NCI-H82 treated with DMSO at 0.1 percent for 48 hours (cell line): ENCODE measurements at regions not wholly inside any gene's neighbourhood (a gene's known extent, or its start where the extent isn't known, plus 50 kb on each side); places are given as distances from the start of the nearest gene placed in this dataset.
A peak's percentile ranks its signal among the peaks of the same experiment; 100 is the strongest.
"Not testable (repeated sequence)": the region's sequence is repeated elsewhere in the genome, so short reads cannot be mapped to it uniquely, and the experiment has no call there.

Experiments used
- DNase-seq: peaks from one replicate; lab custom pipeline; 2025; ENCODE audit not compliant: unreplicated experiment; lab: John Stamatoyannopoulos, UW

DNA sequence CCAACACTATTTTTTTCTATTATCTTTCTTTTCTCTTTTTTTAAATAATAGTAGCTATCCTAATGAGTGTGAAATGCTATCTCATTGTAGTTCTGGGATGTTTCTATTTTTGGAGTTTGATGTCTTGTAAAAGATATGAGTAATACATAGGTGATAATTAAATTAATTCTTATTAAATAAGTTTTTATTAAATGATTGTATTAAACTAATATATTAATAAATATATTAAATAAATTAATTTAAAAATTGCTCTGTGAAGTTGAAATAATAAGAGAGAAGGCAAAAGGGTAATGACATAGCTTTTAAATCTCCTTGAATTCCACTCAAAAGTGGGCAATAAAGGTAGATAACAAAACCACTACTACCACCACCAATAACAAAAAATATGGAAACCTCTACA is 230.2 kb upstream of the SSTR1 start:
- DNase-seq, result no peak

DNA sequence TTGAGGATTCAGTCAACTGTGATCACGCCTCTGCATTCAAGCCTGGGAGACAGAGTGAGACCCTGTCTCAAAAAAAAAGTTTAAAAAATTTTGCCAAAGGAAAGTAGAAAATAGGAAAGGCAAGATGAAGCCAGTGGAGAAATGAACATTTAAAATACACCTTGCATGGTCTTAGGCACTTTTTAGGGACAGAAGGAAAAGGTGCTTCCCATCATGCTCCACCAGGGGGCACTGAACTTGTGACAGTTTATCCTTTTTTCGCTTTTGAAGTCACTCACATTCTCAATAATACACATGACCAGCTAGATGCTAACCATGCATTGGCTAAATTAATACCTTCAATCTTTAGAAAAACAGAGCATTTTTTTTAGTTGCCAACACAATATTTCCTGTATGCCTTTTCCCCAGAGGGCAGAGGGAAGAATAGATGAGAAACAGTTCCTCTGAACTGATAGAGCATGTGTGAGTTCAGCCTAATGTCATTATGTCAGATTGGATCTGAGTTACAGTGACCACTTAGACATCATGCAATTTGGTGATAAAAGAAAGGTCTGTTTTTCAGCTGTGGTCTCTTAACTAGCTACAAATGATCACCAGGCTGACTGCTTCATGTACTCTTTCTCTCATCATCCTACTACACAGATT is 221.8 kb upstream of the SSTR1 start:
- DNase-seq, result peak; percentile 39

DNA sequence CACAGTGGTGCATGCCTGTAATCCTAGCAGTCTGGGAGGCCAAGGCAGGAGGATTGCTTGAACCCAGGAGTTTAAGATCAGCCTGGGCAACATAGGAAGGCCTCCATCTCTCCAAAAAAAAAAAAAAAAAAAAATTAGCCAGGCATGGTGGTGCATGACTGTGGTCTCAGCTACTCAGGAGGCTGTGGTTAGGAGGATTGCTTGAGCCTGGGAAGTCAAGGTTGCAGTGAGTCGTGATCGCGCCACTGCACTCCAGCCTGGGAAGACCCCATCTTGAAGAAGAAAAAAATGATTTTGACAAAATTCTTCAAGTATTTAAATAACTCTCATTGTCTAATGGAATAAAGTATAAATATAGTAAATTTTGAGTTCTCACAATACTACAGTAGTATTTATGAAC is 219.2 kb upstream of the SSTR1 start:
- DNase-seq, result no peak

DNA sequence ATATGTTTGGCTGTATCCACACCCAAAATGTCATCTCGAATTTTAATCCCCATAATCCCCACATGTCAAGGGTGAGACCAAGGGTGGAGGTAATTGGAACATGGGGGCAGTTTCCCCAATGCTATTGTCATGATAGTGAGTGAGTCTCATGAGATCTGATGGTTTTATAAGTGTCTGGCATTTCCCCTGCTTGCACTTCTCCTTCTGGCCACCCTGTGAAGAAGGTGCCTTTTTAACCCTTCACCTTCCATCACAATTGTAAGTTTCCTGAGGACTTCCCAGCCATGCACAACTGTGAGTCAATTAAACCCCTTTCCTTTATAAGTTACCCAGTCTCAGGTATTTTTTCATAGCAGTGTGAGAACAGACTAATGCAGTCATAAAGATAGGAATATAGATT is 216.7 kb upstream of the SSTR1 start:
- DNase-seq, result no peak

DNA sequence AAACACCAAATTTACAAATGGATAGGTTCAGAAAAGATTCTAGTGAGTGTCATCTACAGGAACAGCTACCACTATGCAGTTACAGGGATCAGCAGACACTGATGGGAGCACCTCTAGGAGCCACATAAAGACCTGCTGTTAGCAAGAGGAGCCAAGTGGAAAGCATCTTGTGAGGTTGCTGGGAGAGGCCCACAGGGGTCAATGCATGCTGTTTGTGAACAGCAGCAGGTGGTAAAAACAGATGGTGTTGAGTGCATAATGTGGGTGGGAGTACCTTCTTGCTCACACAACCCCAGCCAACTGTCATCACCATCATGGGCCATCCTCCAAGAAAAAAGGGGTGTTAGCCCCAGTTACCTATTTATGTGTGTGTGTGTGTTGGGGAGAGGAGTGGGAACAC is 215.2 kb upstream of the SSTR1 start:
- DNase-seq, result peak; percentile 23

DNA sequence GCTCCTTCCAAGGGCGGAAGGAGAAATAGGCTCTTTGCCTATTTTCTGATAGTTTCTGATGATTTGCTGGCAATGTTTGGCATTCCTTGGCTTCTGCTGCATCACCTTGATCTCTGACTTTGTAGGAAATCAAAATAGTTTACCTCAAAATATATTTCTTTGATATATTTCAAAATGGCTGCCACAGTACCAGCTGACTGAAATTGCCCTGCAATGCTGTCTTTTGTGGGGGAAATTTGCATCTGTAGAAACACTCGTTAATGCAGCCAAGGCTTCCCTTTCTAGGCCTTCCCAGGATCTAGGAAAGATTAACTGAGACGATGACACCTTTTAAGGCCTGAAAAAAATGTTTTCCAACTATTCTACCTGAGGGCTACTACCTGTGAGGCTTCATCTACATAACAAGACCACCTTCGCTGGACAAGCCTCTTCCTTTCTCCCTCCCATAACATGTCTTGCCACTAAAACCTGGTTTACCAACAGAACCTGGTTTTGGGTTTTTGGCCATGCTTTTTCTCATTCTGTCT is 212.8 kb upstream of the SSTR1 start:
- no peak for DNase-seq

DNA sequence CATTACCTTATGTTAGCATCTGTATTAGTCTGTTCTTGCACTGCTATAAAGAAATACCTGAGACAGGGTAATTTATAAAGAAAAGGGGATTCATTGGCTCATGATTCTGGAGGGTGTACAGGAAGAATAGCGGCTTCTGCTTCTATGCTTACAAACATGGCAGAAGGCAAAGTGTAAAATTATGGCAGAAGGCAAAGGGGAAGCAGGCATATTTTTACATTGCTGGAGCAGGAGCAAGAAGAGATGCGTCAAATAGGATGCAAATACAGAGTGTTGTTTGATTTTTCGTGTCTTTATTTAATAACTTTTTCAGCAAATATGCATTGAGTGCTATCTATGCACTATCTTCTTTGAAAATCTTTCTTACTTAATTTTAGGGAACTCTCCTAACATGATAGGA is 210.7 kb upstream of the SSTR1 start:
- DNase-seq, result no peak

DNA sequence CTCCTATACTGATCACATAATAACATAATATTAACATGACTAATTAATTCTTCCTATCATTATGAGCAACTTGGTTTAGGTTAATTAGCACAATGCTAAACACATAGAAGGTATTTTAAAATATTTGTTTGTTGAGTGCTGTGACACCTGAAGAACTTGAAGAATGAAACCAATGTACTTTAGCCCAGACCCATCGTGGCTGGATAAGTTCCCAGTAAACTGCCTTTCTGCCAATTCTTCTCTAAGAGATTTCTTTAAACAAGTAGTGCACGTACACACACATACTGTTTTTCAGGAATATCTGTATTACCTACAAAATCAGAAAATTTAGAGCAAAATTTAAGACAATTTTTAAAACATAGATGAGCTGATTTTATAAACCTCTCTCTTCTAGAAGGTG is 207.4 kb upstream of the SSTR1 start:
- no peak for DNase-seq

DNA sequence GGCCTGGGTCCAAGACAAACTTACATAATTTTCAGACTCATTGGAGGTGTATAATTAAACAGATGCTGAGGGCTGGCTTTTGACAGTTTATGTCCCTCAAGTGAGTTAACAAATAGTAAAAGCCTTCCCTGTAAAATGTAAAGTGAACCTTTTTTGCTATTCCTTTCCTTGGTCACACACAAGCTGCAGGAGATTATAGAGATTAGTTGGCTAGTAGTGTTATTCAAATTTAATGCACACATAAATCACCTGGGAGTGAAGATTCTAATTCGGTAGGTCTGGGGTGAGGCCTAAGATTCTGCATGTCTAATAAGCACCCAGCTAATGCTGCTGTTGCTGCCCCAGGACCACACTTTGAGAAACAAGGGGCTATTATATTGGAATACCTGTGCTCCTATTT is 206.2 kb upstream of the SSTR1 start:
- no peak for DNase-seq

DNA sequence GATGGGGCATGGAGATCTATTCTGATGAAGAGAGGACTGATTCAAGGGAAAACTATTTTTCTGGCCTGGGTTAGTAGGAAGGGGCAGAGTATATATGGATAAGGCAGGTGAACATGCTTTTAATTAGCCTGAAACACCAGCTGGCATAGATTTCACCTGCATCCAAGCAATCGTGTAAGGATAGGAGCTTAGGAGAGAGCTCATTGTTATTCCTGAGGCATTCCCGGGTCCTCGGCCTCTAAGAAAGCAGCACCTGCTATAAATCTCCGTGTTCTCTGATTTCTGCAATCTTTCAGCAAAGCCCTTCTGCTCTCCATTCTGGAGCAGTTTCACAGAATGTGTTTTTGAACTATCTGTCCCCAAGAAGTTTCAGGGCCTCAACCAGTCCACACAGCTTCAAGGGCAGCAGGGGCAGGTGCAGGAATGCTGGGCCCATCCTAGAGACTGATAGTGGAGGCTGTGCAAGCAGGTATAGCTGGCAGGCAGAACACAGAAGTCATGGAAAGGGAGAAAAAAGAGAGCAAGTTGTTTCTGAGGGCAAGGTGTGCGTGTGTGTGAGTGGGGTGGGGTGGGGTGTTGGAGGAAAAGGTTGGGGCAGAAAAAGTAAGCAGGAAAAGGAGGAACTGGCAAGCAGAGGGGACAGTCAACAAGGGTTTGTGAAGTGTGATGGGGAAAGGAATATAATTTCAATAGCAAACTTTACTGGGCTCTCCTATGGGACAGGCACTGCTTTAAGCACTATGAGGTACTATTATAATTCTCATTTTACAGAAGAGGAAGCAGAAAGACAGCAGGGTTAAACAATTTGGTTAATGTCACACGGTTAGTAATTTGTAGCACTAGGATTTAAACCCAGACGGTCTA is 203.7 kb upstream of the SSTR1 start:
- no peak for DNase-seq

DNA sequence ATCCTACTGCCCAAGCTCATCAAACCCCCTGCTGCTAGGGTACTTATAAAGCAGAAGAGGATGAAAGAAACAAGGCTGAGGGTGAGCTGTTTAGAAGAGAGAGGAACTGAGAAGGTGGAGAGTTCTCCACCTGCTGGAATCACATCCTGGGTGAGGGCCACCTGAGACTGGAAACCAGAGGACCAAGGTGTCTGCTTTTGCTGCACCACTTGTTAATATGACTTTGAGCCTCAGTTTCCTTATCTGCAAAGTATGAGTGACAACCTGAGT is 203.2 kb upstream of the SSTR1 start:
- no peak for DNase-seq

DNA sequence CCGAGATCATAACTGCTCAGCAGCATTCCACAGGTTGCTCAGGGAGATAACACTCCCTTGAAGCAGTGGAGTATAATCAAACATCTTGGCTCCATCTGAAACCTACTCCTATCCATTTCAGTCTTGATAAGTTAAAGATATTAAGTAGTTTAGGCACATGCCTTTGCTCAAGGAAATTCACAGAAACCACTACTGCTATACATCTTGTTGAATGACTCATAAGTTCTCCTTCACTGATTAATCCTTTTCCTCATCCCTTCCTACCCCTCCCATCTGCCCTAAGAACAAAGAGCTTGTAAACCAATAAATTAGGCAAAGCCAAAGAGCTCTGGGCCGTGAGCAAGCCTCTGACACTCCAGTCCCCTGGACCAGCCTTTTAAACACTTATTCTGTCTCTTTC is 196.5 kb upstream of the SSTR1 start:
- not testable (repeated sequence) for DNase-seq

DNA sequence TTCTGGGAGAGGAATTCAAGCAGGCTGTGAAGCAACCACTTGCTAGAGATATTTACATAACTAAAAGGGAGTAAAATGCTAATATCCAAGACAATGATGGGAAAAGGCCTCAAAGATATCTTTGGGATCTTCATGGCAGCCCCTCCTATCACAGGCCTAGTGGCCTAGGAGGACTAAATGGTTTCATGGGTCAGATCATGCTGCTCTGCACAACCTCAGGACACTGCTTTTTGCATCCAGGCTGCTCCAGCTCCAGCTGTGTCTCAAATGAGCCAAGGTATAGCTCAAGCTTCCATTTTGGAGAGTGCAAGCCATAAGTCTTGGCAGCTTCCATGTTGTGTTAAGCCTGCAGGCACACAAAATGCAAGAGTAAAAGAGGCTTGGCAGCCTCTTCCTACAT is 195.6 kb upstream of the SSTR1 start:
- no peak for DNase-seq

DNA sequence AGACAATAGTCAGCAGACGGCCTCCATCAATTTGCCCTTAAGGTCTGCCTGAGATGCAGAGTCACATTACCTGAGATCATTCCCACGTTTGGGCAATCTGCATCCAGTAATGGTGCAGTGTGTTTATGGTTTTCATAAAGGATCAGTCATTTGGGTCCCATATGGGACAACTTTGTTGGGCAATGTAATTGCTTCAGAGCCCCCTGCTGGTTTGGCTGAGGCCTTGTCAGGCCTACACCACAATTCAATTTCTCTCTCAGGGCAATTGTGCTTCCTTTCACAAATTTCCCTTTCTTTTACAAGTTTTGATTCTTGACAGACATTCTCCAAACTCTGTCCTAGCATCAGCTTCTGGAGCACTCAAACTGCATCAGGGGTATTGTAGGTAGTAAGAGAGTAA is 191.2 kb upstream of the SSTR1 start:
- DNase-seq, result no peak

DNA sequence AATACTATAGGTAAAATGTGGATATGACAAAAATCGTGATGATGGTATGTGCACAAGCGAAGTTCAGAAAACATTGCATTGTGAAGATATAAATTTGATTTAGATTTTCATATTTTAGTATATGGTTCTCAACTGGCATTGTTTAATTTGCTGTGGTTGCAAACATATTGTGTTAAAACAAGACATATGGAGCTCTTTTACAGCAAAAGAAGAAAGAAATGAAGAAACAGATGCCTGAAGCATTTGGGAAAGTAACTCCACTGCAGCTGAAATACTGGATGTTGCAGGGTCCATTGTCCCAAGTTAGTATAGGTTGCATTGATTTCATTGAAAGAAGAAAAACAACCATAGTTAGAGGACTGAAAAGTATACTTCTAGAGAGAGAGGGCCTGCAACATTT is 185.8 kb upstream of the SSTR1 start:
- DNase-seq, result no peak

DNA sequence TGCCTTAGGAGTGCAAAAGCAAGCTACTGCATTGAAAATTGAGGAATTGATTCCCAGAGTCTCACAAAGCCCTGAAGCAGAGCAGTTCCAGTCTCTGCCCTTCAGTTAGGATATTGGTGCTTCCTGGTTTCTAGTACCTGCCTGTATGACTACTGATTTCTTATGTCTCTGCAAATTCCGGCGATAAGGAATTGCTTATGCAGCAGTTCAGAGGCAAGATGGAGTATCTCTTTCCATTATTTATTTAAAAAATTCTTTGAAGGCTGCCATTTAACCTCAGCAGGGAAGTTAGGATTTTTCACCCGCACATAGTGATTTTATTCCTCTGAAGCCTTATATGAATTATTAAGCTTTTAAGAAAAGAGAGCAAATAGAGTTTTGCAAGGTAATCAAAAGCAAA is 184.9 kb upstream of the SSTR1 start:
- DNase-seq, result no peak

DNA sequence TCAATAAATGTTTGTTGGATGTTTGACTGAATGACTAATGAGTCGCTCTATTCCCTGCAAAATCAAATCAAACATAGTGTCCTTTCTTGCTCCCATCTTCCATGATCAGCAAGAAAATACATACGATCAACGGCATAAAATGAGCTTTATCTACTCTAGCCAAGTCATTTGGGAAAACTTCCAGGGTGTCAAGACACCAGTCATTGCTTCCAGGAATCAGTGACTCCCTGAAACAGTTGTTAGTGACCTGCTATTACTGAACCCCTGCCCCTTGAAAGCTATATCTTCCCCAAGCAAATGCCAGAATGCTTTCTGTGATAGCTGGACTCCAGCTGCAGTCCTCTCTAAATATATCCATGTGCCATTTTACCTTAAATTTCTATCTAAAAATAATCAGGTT is 169.5 kb upstream of the SSTR1 start:
- no peak for DNase-seq

DNA sequence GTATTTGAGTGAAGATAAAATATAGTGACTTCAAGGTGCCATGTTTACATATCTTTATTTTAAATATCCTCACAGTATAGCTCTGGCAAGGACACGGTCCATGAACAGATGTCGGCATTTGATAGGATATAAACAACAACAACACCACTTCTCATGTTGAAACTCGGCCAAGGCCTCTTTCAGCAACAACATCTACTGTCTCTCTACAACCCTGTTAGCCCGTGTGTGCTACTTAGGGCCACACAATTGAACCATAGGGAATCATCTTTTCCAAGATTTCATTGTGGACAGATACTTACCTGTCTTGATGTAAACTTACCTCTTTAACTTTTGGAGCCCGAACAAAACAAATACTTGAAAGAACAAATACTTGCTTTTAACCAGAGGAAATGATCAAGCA is 168.7 kb upstream of the SSTR1 start:
- no peak for DNase-seq

DNA sequence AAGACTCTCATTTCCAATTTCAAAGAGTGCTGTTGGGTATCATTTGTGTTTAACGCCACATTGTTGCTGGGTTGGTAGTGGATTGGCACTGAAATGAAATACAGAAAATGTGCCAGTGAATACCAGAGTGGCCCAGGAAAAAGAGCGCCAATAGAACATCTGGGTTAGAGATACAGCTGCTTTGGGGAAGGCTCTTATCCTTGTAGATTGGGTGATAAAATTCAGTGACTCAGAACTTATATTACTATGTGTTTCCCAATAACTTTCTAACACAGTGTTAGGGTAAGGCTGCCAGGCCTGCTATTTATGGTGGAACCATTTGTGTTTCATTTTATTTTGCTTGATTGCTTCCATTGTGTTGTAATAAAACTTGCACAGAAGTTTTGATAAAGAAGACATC is 168.2 kb upstream of the SSTR1 start:
- no peak for DNase-seq

DNA sequence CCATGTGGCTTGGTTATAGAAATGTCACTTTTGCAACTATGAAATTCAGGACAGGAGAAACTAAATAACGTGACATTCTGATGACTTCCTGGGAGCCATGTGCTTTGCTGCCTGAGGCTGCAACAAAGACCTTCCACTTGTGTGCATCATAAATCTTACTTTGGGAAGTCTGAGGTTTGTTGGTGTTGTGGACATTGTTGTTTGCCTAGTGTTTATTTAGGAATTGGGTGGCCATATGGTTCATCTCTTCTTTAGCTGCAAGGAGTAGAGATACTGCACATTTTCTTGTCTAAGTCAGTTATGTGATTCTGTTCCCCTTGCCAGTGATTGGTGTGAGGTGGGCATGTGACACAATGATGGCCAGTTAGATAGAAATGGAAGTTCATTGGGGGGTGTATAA is 167.3 kb upstream of the SSTR1 start:
- no peak for DNase-seq

DNA sequence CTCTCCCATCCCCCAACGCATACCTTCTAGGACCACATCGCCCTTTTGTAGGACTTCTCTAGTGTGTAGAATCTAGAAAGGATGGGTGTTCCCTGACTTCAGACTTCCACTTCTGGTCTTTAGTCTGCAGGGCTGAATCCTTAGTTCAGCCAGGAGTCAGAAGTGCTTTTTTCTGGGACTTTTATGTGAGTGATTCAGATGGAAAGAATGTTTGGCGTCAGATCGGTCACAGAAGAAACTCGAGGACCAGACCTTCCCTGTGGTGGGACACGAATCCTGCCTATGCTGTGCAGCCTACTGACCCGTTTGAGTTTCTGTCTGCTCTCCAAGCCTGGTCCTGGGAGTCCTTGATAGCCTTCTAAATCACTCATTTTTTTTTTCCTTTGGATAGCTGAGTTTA is 165.4 kb upstream of the SSTR1 start:
- no peak for DNase-seq

DNA sequence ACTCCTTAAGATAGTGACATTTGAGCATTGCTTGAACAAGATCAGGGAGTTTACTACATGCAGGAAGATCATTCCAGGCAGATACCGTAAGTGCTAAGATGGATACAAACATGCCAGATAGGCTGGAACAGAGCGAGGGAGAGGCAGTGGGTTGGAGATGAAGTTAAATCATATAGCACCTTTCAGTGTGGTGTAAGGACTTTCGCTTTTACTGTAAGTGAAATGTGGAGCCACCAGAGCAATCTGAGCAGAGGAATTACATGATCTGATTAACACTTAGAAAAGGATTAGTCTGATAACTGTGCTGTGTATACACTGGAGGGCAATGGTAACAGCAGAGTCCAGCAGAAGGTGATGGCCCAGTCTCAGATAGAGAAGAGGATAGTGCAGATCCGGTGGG is 163.0 kb upstream of the SSTR1 start:
- peak; percentile 60 for DNase-seq

DNA sequence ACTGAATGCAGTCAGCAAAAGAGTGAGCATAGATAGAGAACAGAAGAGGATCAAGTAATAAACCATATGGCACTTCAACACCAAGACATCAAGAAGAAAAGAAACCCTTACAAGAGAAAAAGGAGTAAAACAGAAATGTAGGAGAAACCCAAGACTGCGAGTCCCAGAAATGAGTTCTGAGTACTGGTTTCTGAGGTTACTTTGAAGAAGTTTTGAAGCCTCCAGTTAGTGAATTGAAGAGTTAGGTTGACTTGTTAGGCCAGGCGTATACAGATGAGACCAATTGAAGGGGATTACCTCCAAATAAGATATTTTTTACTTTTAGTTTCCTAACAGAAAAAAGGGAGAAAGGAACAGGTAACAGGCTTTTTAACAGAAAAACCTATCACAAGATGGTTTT is 162.2 kb upstream of the SSTR1 start:
- no peak for DNase-seq
